Progenitor cell of endocrine pancreas (in vitro differentiated cells): ENCODE measurements at regions not wholly inside any gene's neighbourhood (a gene's known extent, or its start where the extent isn't known, plus 50 kb on each side); places are given as distances from the start of the nearest gene placed in this dataset.

Source experiments
- DNase-seq: peaks from one replicate; pipeline ENCODE4 v3.0.0; 2021; ENCODE audit warnings: low spot score; ENCODE audit not compliant: unreplicated experiment
- H3K27ac Mint-ChIP-seq: 2 replicates; pipeline ENCODE4 v1.8.0; 2021; ENCODE audit warnings: mild to moderate bottlenecking, moderate library complexity, mixed read lengths
- H3K27me3 Mint-ChIP-seq: 2 replicates; pipeline ENCODE4 v1.8.0; 2021; ENCODE audit warnings: mixed read lengths
- H3K36me3 Mint-ChIP-seq: 2 replicates; pipeline ENCODE4 v1.8.0; 2022; ENCODE audit warnings: mixed read lengths; ENCODE audit not compliant: insufficient read depth
- H3K4me1 Mint-ChIP-seq: 2 replicates; pipeline ENCODE4 v1.8.0; 2021; ENCODE audit warnings: low read depth, mixed read lengths
- H3K4me3 Mint-ChIP-seq: 2 replicates; pipeline ENCODE4 v1.8.0; 2021; ENCODE audit warnings: low read depth, mild to moderate bottlenecking, moderate library complexity, mixed read lengths
- H3K9me3 Mint-ChIP-seq: 2 replicates; pipeline ENCODE4 v1.8.0; 2021; ENCODE audit warnings: low read depth, mixed read lengths
- CTCF ChIP-seq: fragments of 200-600 bp; sonication (generic); IDR thresholded peaks from one replicate; pipeline ENCODE4 v1.5.0; 2021; ENCODE audit warnings: antibody characterized with exemption, mild to moderate bottlenecking; ENCODE audit not compliant: unreplicated experiment

GRCh38 chr4:38526412-38526811, 137.6 kb upstream of the KLF3 start:
- DNase-seq = no peak
- Mint-ChIP-seq H3K4me1 (peaks cover 9% of the 10 kb centered on the region), H3K4me3 (no peak overlapping the region), H3K9me3 (peaks cover 5% of the 10 kb centered on the region), H3K27ac (no peak overlapping the region), H3K27me3 (no peaks in the 10 kb centered on the region), H3K36me3 (no peaks in the 10 kb centered on the region)
- TF ChIP-seq CTCF = no peak

- H3K36me3 Mint-ChIP-seq = no peaks in the 10 kb centered on the region
- no peak overlapping the region for H3K4me3 Mint-ChIP-seq
- H3K9me3 Mint-ChIP-seq = peaks cover 3% of the 10 kb centered on the region
- no peak for DNase-seq
- peak overlapping the region; percentile 17 for H3K27ac Mint-ChIP-seq
- peaks cover 12% of the 10 kb centered on the region for H3K4me1 Mint-ChIP-seq
- H3K27me3 Mint-ChIP-seq = no peaks in the 10 kb centered on the region
- no peak for TF ChIP-seq CTCF
Observed at GRCh38 chr4:38529189-38530115, 134.5 kb upstream of the KLF3 start.

- no peak for DNase-seq
- Mint-ChIP-seq H3K27me3 (no peaks in the 10 kb centered on the region), H3K9me3 (peaks cover 3% of the 10 kb centered on the region), H3K36me3 (no peaks in the 10 kb centered on the region), H3K27ac (no peak overlapping the region), H3K4me3 (no peak overlapping the region), H3K4me1 (peaks cover 12% of the 10 kb centered on the region)
- no peak for TF ChIP-seq CTCF
Observed at GRCh38 chr4:38530486-38530885, 133.5 kb upstream of the KLF3 start.

GRCh38 chr4:38531141-38531727, 132.8 kb upstream of the KLF3 start:
- Mint-ChIP-seq H3K27ac (peak overlapping the region; percentile 81), H3K36me3 (no peaks in the 10 kb centered on the region)
- DNase-seq = no peak

More at GRCh38 chr4:38531141-38531727, 132.8 kb upstream of the KLF3 start:
- no peak for TF ChIP-seq CTCF
- H3K4me3 Mint-ChIP-seq = peak overlapping the region; percentile 14
- no peaks in the 10 kb centered on the region for H3K27me3 Mint-ChIP-seq
- H3K4me1 Mint-ChIP-seq = peaks cover 12% of the 10 kb centered on the region
- H3K9me3 Mint-ChIP-seq = peaks cover 3% of the 10 kb centered on the region
